ENCODE measurements at regions not wholly inside any gene's neighbourhood (a gene's known extent, or its start where the extent isn't known, plus 50 kb on each side); places are given as distances from the start of the nearest gene placed in this dataset.

DNA sequence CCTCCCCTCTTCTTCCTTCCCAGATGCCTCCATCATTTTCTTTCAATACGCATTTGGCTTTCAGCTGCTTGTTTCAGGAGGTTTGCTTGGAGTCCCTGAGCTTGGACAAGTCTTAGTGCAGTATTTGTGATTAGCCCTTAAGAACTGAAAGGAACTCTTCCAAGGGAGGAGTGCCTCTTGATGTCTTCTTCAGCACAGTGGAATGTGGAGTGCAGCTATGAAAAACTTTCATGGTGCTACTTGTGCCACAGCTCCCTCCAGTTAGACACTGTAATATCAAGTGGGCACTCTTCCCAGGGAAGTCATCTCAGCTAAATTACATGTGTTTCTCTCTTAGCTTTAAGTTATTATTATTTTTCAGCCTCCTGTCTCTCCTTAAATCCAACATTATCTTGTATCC, 173.1 kb downstream of the NECTIN3 start:
- Histone ChIP-seq H3K27ac (ENCODE audit: low read length) (no peak overlapping the region), H3K36me3 (ENCODE audit: control insufficient read depth, low read depth, low read length) (no peaks in the 10 kb centered on the region), H3K9me3 (ENCODE audit: control insufficient read depth, low read depth, low read length) (no peaks in the 10 kb centered on the region), H3K4me3 (ENCODE audit: low read length) (no peak overlapping the region), H3K27me3 (ENCODE audit: control insufficient read depth, insufficient read depth, low read length) (no peaks in the 10 kb centered on the region), H3K9ac (ENCODE audit: low read length) (no peak overlapping the region), H3K4me1 (ENCODE audit: control insufficient read depth, low read depth, low read length) (no peaks in the 10 kb centered on the region)

DNA sequence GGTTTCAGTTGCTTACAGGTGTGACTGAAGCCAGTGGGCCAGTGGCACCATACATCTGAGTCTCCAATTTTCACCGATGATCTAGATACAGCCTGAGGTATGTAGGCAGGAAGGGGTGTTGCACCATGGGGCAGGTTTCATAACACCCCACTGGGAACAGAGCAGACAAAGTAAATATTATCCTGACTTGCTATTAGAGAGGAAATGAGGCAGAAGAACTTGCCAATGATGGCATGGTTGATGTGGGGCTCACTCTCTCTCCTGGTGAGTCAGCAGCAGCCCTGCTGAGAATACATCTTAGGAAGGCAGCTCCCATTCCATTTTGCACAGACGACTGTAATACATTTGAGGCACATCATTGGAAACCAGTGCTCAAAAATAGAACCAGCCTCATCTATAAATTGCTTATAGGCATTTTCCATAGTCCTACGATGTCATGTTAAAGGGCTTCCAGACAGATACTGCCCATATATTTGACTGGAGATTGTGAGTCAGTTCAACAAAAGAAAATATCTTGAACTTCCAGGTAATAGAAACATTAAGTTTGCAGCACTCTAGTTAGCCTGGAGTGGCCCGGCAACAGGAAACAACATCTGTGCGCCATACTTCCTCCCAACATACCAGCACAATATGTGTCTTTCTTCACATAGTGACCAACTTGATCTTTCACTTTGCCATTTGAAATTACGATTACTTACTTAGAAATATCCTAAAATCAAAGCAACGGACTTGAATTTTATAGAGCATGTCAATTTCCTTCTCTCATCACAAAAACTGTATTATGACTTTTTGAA, 175.5 kb downstream of the NECTIN3 start:
- Histone ChIP-seq H3K27ac (ENCODE audit: low read length) (no peak overlapping the region), H3K9ac (ENCODE audit: low read length) (no peak overlapping the region), H3K27me3 (ENCODE audit: control insufficient read depth, insufficient read depth, low read length) (no peaks in the 10 kb centered on the region), H3K36me3 (ENCODE audit: control insufficient read depth, low read depth, low read length) (no peaks in the 10 kb centered on the region), H3K4me3 (ENCODE audit: low read length) (no peak overlapping the region), H3K9me3 (ENCODE audit: control insufficient read depth, low read depth, low read length) (no peaks in the 10 kb centered on the region), H3K4me1 (ENCODE audit: control insufficient read depth, low read depth, low read length) (no peaks in the 10 kb centered on the region)

DNA sequence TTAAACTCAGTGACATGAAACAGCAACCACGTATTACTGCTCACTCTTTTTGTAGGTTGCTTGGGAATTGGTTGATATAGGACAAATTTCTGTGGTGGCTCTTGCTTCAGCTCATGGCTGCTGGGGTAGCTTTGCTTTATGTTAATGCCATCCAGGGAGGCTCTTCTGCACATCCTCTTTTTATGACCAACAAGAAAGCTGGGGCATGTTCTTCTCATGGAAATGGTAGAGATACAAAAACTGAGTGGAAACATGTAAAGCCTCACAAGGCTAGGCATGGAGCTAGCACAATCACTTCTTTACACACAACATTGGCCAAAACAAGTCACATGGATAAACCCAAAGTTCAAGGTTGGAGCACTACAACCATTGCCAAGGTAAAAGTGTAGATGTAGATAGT, 176.8 kb downstream of the NECTIN3 start:
- Histone ChIP-seq H3K27ac (ENCODE audit: low read length) (no peak overlapping the region), H3K4me1 (ENCODE audit: control insufficient read depth, low read depth, low read length) (no peaks in the 10 kb centered on the region), H3K4me3 (ENCODE audit: low read length) (no peak overlapping the region), H3K9ac (ENCODE audit: low read length) (no peak overlapping the region), H3K27me3 (ENCODE audit: control insufficient read depth, insufficient read depth, low read length) (no peaks in the 10 kb centered on the region), H3K9me3 (ENCODE audit: control insufficient read depth, low read depth, low read length) (no peaks in the 10 kb centered on the region), H3K36me3 (ENCODE audit: control insufficient read depth, low read depth, low read length) (no peaks in the 10 kb centered on the region)

DNA sequence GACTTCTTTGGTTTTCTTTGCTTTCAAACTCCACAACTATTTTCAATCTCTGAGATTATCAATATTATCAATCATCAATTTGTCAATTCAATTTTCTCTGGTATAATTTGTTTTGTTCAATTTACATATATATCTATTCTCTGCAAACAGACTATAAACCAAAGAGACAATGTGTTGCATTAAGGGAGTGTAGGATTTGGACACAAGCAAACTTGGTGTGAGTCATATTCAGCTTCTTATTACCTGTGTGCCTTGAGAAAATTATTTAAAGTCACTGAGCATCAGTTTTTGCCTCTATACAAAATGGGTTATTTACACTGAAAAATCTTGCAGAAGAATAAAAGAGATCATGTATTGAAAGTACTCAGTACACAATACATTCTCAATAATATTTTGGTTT, 177.8 kb downstream of the NECTIN3 start:
- Histone ChIP-seq H3K9me3 (ENCODE audit: control insufficient read depth, low read depth, low read length) (no peaks in the 10 kb centered on the region), H3K4me1 (ENCODE audit: control insufficient read depth, low read depth, low read length) (no peaks in the 10 kb centered on the region), H3K36me3 (ENCODE audit: control insufficient read depth, low read depth, low read length) (no peaks in the 10 kb centered on the region), H3K9ac (ENCODE audit: low read length) (no peak overlapping the region), H3K27me3 (ENCODE audit: control insufficient read depth, insufficient read depth, low read length) (no peaks in the 10 kb centered on the region), H3K4me3 (ENCODE audit: low read length) (no peak overlapping the region), H3K27ac (ENCODE audit: low read length) (no peak overlapping the region)

DNA sequence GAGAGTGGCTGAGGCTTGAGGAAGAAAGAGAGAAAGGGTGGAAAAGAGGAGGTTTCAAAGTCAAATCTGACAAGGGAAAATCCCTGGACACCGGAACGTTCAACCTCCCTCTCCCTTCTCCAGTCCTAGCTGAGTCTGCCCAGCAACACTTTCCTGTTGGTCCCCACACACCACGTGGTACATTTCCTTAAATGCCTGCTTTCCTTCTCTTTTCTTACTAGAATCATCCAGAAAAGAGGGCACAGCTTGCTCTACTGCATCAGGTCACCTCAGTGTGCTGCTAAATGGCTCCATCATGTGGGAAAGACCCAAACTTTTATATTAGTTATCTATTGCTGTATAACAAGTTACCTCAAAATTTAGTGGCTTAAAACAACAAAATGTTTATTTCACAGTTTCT, 181.2 kb downstream of the NECTIN3 start:
- H3K9me3 ChIP-seq (ENCODE audit: control insufficient read depth, low read depth, low read length): no peaks in the 10 kb centered on the region
- no peaks in the 10 kb centered on the region for H3K27me3 ChIP-seq (ENCODE audit: control insufficient read depth, insufficient read depth, low read length)
- no peaks in the 10 kb centered on the region for H3K4me1 ChIP-seq (ENCODE audit: control insufficient read depth, low read depth, low read length)
- H3K27ac ChIP-seq (ENCODE audit: low read length): no peak overlapping the region
- H3K9ac ChIP-seq (ENCODE audit: low read length): no peak overlapping the region
- H3K36me3 ChIP-seq (ENCODE audit: control insufficient read depth, low read depth, low read length): no peaks in the 10 kb centered on the region
- H3K4me3 ChIP-seq (ENCODE audit: low read length): no peak overlapping the region

DNA sequence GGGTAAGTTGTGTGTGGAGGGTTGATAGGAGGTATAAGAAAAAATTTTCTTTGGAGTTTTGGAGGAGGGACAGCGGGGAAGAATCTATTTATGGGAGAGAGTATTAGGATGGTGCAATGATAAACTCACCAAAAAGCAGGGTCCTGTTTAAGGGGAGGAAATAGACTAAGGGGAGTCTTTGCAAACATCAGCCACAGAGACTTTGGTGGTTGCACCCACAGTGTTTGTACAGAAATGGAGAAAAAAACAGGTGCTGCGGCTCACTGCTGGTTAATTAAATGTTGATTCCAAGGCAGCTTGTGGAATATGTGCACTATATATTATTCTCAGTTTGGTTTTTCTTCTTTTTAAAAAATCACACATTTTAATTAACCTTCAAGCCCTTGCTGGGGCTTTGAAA, 182.1 kb downstream of the NECTIN3 start:
- Histone ChIP-seq H3K27ac (ENCODE audit: low read length) (no peak overlapping the region), H3K4me3 (ENCODE audit: low read length) (no peak overlapping the region), H3K9me3 (ENCODE audit: control insufficient read depth, low read depth, low read length) (no peaks in the 10 kb centered on the region), H3K9ac (ENCODE audit: low read length) (no peak overlapping the region), H3K4me1 (ENCODE audit: control insufficient read depth, low read depth, low read length) (no peaks in the 10 kb centered on the region), H3K36me3 (ENCODE audit: control insufficient read depth, low read depth, low read length) (no peaks in the 10 kb centered on the region), H3K27me3 (ENCODE audit: control insufficient read depth, insufficient read depth, low read length) (no peaks in the 10 kb centered on the region)

DNA sequence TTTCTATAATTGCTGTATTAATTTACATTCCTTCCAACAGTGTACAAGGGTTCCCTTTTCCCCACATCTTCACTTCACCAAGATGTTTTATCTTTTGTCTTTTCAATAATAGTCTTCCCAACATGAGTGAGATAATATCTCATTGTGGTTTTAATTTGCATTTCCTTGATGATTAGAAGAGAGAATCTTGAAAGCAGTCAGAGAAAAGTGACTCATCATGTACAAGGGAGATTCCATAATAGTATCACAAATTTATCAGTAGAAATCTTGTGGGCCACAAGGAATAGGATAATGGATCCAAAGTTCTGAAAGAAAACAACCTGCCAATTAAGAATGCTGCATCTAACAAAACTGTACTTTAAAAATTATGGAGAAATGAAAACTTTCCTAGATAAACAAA, 189.3 kb downstream of the NECTIN3 start:
- Histone ChIP-seq H3K27ac (ENCODE audit: low read length) (no peak overlapping the region), H3K36me3 (ENCODE audit: control insufficient read depth, low read depth, low read length) (no peaks in the 10 kb centered on the region), H3K9ac (ENCODE audit: low read length) (no peak overlapping the region), H3K9me3 (ENCODE audit: control insufficient read depth, low read depth, low read length) (no peaks in the 10 kb centered on the region), H3K4me3 (ENCODE audit: low read length) (no peak overlapping the region), H3K27me3 (ENCODE audit: control insufficient read depth, insufficient read depth, low read length) (no peaks in the 10 kb centered on the region), H3K4me1 (ENCODE audit: control insufficient read depth, low read depth, low read length) (no peaks in the 10 kb centered on the region)

DNA sequence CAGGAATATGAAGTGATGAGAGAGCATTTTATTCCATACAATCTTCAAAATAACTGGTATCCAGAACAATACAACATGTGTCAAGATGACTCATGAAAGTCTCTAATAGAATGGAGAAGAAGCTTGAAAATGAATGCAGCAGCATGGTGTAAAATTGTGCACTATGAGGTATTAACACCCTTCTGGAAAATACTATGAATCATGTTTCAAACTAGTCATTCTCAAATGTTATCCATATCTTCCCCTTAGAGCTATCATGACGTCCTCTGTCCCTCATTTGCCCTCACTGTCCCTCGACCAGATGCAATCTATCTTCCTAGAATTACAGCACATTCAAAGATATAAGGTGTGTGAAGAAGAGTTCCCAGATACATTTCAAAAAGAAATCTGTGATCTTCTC, 198.2 kb downstream of the NECTIN3 start:
- H3K4me1 ChIP-seq (ENCODE audit: control insufficient read depth, low read depth, low read length): no peaks in the 10 kb centered on the region
- H3K9me3 ChIP-seq (ENCODE audit: control insufficient read depth, low read depth, low read length): no peaks in the 10 kb centered on the region

DNA sequence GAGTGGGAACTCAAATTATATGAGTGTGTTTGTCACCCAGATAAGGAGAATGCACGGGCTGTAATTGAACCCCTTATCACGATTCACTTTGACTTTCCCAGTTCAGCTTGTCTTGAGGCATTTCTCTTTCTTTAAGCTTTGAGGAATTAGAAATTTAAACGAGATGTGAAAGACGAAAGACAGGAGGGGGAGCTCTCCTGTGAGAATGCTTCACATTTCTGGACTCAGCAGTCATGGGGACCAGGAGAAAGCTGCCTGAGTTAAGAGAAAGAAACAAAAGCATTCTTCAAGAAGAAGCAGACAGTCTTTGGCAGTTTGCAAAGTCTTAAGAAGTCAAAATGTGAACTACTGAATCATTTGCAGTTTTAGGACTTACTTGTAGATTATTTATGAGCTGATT, 205.6 kb downstream of the NECTIN3 start:
- Histone ChIP-seq H3K9ac (ENCODE audit: low read length) (no peak overlapping the region), H3K36me3 (ENCODE audit: control insufficient read depth, low read depth, low read length) (no peaks in the 10 kb centered on the region), H3K4me3 (ENCODE audit: low read length) (no peak overlapping the region), H3K27ac (ENCODE audit: low read length) (no peak overlapping the region), H3K4me1 (ENCODE audit: control insufficient read depth, low read depth, low read length) (peaks cover 12% of the 10 kb centered on the region), H3K9me3 (ENCODE audit: control insufficient read depth, low read depth, low read length) (no peaks in the 10 kb centered on the region), H3K27me3 (ENCODE audit: control insufficient read depth, insufficient read depth, low read length) (no peaks in the 10 kb centered on the region)

More for the DNA sequence above, 198.2 kb downstream of the NECTIN3 start:
- no peak overlapping the region for H3K27ac ChIP-seq (ENCODE audit: low read length)
- H3K27me3 ChIP-seq (ENCODE audit: control insufficient read depth, insufficient read depth, low read length): no peaks in the 10 kb centered on the region
- H3K36me3 ChIP-seq (ENCODE audit: control insufficient read depth, low read depth, low read length): no peaks in the 10 kb centered on the region
- H3K9ac ChIP-seq (ENCODE audit: low read length): no peak overlapping the region
- no peak overlapping the region for H3K4me3 ChIP-seq (ENCODE audit: low read length)

DNA sequence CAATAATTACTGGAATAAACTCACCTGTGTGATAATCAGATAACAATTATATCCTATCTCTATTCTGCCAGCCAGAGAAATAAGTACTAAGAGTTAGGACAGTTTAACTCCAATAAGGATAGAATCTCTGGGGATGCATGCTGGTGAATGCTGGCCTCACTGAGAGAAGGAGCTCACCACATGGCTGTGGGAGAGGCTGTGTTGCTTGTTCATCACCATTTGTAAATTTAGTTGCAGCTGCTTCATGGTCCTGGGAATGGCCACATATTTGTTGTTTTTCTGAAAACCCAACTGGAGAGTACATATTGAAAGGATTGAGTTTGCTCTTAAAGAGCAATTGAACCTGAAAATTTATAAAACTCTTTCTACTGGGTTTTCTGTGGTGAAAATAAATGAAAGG, 207.3 kb downstream of the NECTIN3 start:
- Histone ChIP-seq H3K9me3 (ENCODE audit: control insufficient read depth, low read depth, low read length) (no peaks in the 10 kb centered on the region), H3K36me3 (ENCODE audit: control insufficient read depth, low read depth, low read length) (no peaks in the 10 kb centered on the region), H3K27ac (ENCODE audit: low read length) (no peak overlapping the region), H3K9ac (ENCODE audit: low read length) (no peak overlapping the region), H3K4me3 (ENCODE audit: low read length) (no peak overlapping the region), H3K4me1 (ENCODE audit: control insufficient read depth, low read depth, low read length) (peaks cover 12% of the 10 kb centered on the region), H3K27me3 (ENCODE audit: control insufficient read depth, insufficient read depth, low read length) (no peaks in the 10 kb centered on the region)

DNA sequence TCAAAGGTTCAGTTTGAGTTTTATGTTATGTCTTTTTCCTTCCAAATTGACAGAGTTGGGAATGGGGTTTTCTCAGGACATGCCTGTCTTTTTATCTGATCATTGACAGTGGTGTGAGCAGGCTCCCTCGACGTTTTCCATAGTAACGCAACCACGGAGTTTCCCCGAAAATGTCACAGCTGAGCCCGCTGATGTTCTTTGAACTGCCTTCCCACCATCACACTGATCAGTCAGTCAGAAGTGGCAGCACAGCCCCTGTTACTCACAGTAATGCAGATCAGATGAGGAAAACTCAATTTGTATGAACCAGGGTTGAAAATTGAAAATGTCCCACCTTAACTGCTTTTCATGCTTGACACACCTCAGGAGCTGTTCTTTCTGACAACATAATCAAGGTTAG, 210.4 kb downstream of the NECTIN3 start:
- Histone ChIP-seq H3K9ac (ENCODE audit: low read length) (no peak overlapping the region), H3K4me3 (ENCODE audit: low read length) (no peak overlapping the region), H3K9me3 (ENCODE audit: control insufficient read depth, low read depth, low read length) (no peaks in the 10 kb centered on the region), H3K36me3 (ENCODE audit: control insufficient read depth, low read depth, low read length) (no peaks in the 10 kb centered on the region), H3K27ac (ENCODE audit: low read length) (no peak overlapping the region), H3K4me1 (ENCODE audit: control insufficient read depth, low read depth, low read length) (peaks cover 7% of the 10 kb centered on the region), H3K27me3 (ENCODE audit: control insufficient read depth, insufficient read depth, low read length) (no peaks in the 10 kb centered on the region)

DNA sequence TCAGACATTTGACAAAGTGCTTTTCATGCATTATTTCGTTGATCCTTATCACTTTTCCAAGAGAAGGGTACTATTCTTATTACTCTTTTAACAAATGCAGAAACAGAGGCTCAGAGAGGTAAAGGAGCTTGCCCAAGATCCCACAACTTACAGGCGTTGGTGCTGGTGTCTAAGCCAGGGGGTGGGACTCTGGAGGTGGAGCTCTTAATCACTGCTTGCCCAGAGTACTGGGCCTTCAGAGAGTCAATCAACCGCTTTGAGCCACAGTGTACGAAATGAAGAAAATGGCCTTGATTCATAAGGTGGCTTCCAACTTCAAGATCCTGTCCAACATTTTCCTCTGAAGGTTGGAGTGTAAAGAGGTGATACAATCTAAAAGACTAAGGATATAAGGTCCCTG, 211.5 kb downstream of the NECTIN3 start:
- Histone ChIP-seq H3K27me3 (ENCODE audit: control insufficient read depth, insufficient read depth, low read length) (no peaks in the 10 kb centered on the region), H3K27ac (ENCODE audit: low read length) (no peak overlapping the region), H3K4me1 (ENCODE audit: control insufficient read depth, low read depth, low read length) (no peaks in the 10 kb centered on the region), H3K9ac (ENCODE audit: low read length) (no peak overlapping the region), H3K36me3 (ENCODE audit: control insufficient read depth, low read depth, low read length) (no peaks in the 10 kb centered on the region), H3K4me3 (ENCODE audit: low read length) (no peak overlapping the region), H3K9me3 (ENCODE audit: control insufficient read depth, low read depth, low read length) (no peaks in the 10 kb centered on the region)

All from iPS-18a (cell line).